Endothelial cell of umbilical vein (primary cell): ENCODE measurements at regions not wholly inside any gene's neighbourhood (a gene's known extent, or its start where the extent isn't known, plus 50 kb on each side); places are given as distances from the start of the nearest gene placed in this dataset.

ENCODE experiments used
- BruUV-seq: library from RNA; stranded (reverse); fragments of 400-500 nt; replicated peaks from 2 replicates; lab custom pipeline; 2021; lab: Mats Ljungman, UMichigan
- CTCF ChIA-PET: fragments of 300-600, 350-600 bp; sonication (Branson Sonifier 250); formaldehyde crosslinking; loops from one replicate; lab custom pipeline; 2021; ENCODE audit warnings: antibody characterized with exemption, inconsistent platforms; lab: Charles Lee
- POLR2A ChIA-PET: fragments of 300-600, 350-600 bp; sonication (Branson Sonifier 250); formaldehyde crosslinking; loops from one replicate; lab custom pipeline; 2021; ENCODE audit warnings: antibody characterized with exemption, inconsistent platforms; lab: Charles Lee
- DNase-seq: peaks from one replicate; pipeline ENCODE4 v3.0.0-alpha.2; 2011; ENCODE audit warnings: low read depth, low spot score
- FAIRE-seq: peaks from 2 replicates; lab custom pipeline; 2011; peaks lifted over from hg19 to GRCh38; lab: Jason Lieb, UNC
- H2AFZ ChIP-seq: 2 replicates; pipeline ENCODE4 v1.6.0; 2012; ENCODE audit warnings: low read depth, low read length, control low read depth, inconsistent platforms
- H3K27ac ChIP-seq: 2 replicates; pipeline ENCODE4 v1.5.1; 2011; ENCODE audit warnings: low read depth, mild to moderate bottlenecking, control low read depth, low read length, moderate library complexity; ENCODE audit not compliant: insufficient read depth
- H3K27me3 ChIP-seq, 2 experiments: 2 replicates each; pipeline versions ENCODE4 v1.6.0 to v1.6.1; 2011; ENCODE audit warnings: low read length in 2 of 2, mixed read lengths in 1 of 2; ENCODE audit not compliant: control insufficient read depth in 2 of 2, insufficient read depth in 2 of 2
- H3K36me3 ChIP-seq, 2 experiments: 2 replicates in 1 of 2; 3 replicates in 1 of 2; pipeline ENCODE4 v1.5.1; 2011; ENCODE audit warnings: low read length in 2 of 2, mild to moderate bottlenecking in 1 of 2, moderate library complexity in 1 of 2; ENCODE audit not compliant: control insufficient read depth in 2 of 2, insufficient read depth in 2 of 2; ENCODE audit errors: extremely low read depth in 1 of 2
- H3K4me1 ChIP-seq: 3 replicates; pipeline ENCODE4 v1.5.1; 2011; ENCODE audit warnings: mild to moderate bottlenecking, low read length; ENCODE audit not compliant: control insufficient read depth, insufficient read depth; ENCODE audit errors: extremely low read depth
- H3K4me2 ChIP-seq: 2 replicates; pipeline ENCODE4 v1.6.1; 2011; ENCODE audit warnings: low read length, control low read depth, mixed read lengths; ENCODE audit not compliant: insufficient read depth
- H3K4me3 ChIP-seq, 3 experiments: fragments of 200-600 bp in 1 of 3; sonication (generic), shearing (Covaris generic) in 1 of 3; replicated peaks in 1 of 3; 2 replicates each; pipeline ENCODE4 v1.5.1; 2011 to 2016; ENCODE audit warnings: control low read depth in 3 of 3, low read length in 3 of 3, mild to moderate bottlenecking in 2 of 3, inconsistent platforms in 1 of 3, low read depth in 1 of 3, moderate library complexity in 1 of 3; ENCODE audit not compliant: insufficient read depth in 1 of 3
- H3K79me2 ChIP-seq: 2 replicates; pipeline ENCODE4 v1.6.0; 2012; ENCODE audit warnings: low read length, inconsistent platforms; ENCODE audit not compliant: control insufficient read depth, insufficient read depth
- H3K9ac ChIP-seq: replicated peaks from 2 replicates; pipeline ENCODE3; 2011; ENCODE audit warnings: low read length, control low read depth; ENCODE audit not compliant: insufficient read depth; ENCODE audit errors: extremely low read depth
- H3K9me1 ChIP-seq: replicated peaks from 3 replicates; pipeline ENCODE4 v1.6.0; 2011; ENCODE audit warnings: mild to moderate bottlenecking, low read length; ENCODE audit not compliant: control insufficient read depth, insufficient read depth; ENCODE audit errors: extremely low read depth
- H3K9me3 ChIP-seq: replicated peaks from 2 replicates; pipeline ENCODE4 v1.5.1; 2012; ENCODE audit warnings: low read length, inconsistent platforms; ENCODE audit not compliant: control insufficient read depth, insufficient read depth
- H4K20me1 ChIP-seq: replicated peaks from 2 replicates; pipeline ENCODE3; 2011; ENCODE audit warnings: mild to moderate bottlenecking, low read length; ENCODE audit not compliant: control insufficient read depth, insufficient read depth; ENCODE audit errors: extremely low read depth
- CTCF ChIP-seq, 2 donors: IDR thresholded peaks; 1 replicate in 1 of 2; 2 replicates in 1 of 2; pipeline ENCODE4 v1.5.1; 2011; ENCODE audit warnings: low read length in 2 of 2, mild to moderate bottlenecking in 2 of 2, moderate library complexity in 2 of 2, control low read depth in 1 of 2, inconsistent platforms in 1 of 2, low read depth in 1 of 2; ENCODE audit not compliant: insufficient read depth in 1 of 2; ENCODE audit errors: extremely low read depth in 1 of 2
- EZH2 ChIP-seq: IDR thresholded peaks from 2 replicates; pipeline ENCODE4 v1.6.1; 2012; ENCODE audit warnings: borderline replicate concordance, low read depth, mild to moderate bottlenecking, moderate library complexity, low read length, inconsistent platforms; ENCODE audit not compliant: severe bottlenecking
- FOS ChIP-seq: IDR thresholded peaks from 2 replicates; pipeline ENCODE4 v1.6.1; 2011; ENCODE audit warnings: mild to moderate bottlenecking, low read length, moderate library complexity, borderline replicate concordance; ENCODE audit not compliant: insufficient read depth
- GATA2 ChIP-seq: IDR thresholded peaks from 2 replicates; pipeline ENCODE4 v1.7.0; 2011; ENCODE audit warnings: low read depth, mild to moderate bottlenecking, moderate library complexity, mixed read lengths, low read length; ENCODE audit not compliant: insufficient read length, insufficient read depth
- JUN ChIP-seq: IDR thresholded peaks from 2 replicates; pipeline ENCODE4 v1.6.1; 2011; ENCODE audit warnings: borderline replicate concordance, low read depth; ENCODE audit not compliant: insufficient read length, insufficient read depth
- POLR2A ChIP-seq: IDR thresholded peaks from 2 replicates; pipeline ENCODE4 v1.6.1; 2012; ENCODE audit warnings: low read depth, mild to moderate bottlenecking, control low read depth, low read length
- dilution Hi-C: fragments of 300-500 bp; cut with MboI; formaldehyde crosslinking; loops from one replicate; pipeline ENCODE4 v1.15.0; 2019; ENCODE audit warnings: low sequenced_read_pairs; ENCODE audit not compliant: extremely low pct_ligation_motif_present
- intact Hi-C: fragments of 100-400 bp; cut with micrococcal nuclease; formaldehyde crosslinking; loops from one replicate; pipeline ENCODE4 v1.10.0; 2022
- TF ChIP-seq, protein P1 (sequence below): IDR thresholded peaks from 2 replicates; pipeline ENCODE4 v1.6.1; 2011; ENCODE audit not compliant: insufficient read depth, insufficient read length

GRCh38 chr10:56745490-56745889 lies 384.4 kb upstream of the ZWINT start:
- H3K9me1 ChIP-seq: no peaks in the 10 kb centered on the region
- POLR2A ChIA-PET: no interaction called here
- no peak overlapping the region for H3K4me3 ChIP-seq
- DNase-seq: no peak
- peaks cover 6% of the 10 kb centered on the region for H3K9me3 ChIP-seq
- no peak overlapping the region for H2AFZ ChIP-seq
- no TSS peak for BruUV-seq
- CTCF ChIA-PET: no interaction called here
- H3K4me2 ChIP-seq: no peak overlapping the region
- no peaks in the 10 kb centered on the region for H3K79me2 ChIP-seq
- dilution Hi-C loops: no loop called here
- no peak overlapping the region for H3K27ac ChIP-seq
- TF ChIP-seq CTCF (IDR thresholded peaks at IDR 0.05; ENCODE audit: extremely low read depth in 1 of 2, insufficient read depth in 1 of 2, low read depth in 1 of 2, low read length in 2 of 2): no peak
- no peak for TF ChIP-seq JUN
- TF ChIP-seq, protein P1, sequence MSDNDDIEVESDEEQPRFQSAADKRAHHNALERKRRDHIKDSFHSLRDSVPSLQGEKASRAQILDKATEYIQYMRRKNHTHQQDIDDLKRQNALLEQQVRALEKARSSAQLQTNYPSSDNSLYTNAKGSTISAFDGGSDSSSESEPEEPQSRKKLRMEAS: no peak
- TF ChIP-seq GATA2: no peak
- TF ChIP-seq EZH2: no peak
- TF ChIP-seq FOS: no peak
- no peak for TF ChIP-seq POLR2A
- H3K27me3 ChIP-seq: no peaks in the 10 kb centered on the region
- no peak overlapping the region for H3K9ac ChIP-seq
- FAIRE-seq: no peak
- no peaks in the 10 kb centered on the region for H3K4me1 ChIP-seq
- no peaks in the 10 kb centered on the region for H4K20me1 ChIP-seq
- intact Hi-C loops: no loop called here
- no peaks in the 10 kb centered on the region for H3K36me3 ChIP-seq
